HG03354 (cell line): ENCODE measurements at regions not wholly inside any gene's neighbourhood (a gene's known extent, or its start where the extent isn't known, plus 50 kb on each side); places are given as distances from the start of the nearest gene placed in this dataset.

Source experiments
- ATAC-seq: cut with Tn5 transposase; IDR thresholded peaks from one replicate; pipeline ENCODE4 v1.9.1; 2021; ENCODE audit warnings: mild to moderate bottlenecking; ENCODE audit not compliant: unreplicated experiment, poor library complexity, severe bottlenecking

- ATAC-seq: no peak
Measured at GRCh38 chr10:84765656-84766055, 437.3 kb downstream of the CCSER2 start.

- ATAC-seq: no peak
Measured at GRCh38 chr10:84766923-84767322, 438.5 kb downstream of the CCSER2 start.

DNA sequence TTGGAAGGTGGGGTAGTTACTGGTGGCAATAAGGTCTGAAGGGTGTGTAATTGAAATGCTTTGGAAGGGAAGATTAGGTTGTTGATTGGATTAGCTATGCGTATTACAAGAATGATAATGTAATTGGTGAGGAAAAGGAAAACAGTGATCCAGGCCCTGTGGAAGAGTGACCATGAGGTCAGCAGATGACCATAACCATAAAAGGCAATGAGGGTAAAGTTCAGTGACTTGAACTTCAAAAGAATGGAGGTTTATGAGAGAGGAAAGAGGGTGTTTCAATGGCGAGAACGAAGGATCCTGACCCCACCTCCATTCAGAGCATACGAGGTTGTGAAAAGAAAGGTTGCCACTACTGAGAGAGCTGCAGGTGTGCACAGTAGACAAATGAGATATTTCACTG, 439.7 kb downstream of the CCSER2 start:
- ATAC-seq: no peak

- no peak for ATAC-seq
Measured at GRCh38 chr10:84770824-84771223, 442.4 kb downstream of the CCSER2 start.

GRCh38 chr10:84783386-84783785, 455.0 kb downstream of the CCSER2 start:
- ATAC-seq: peak; percentile 88

GRCh38 chr10:84783909-84784308, 455.5 kb downstream of the CCSER2 start:
- ATAC-seq: no peak

- no peak for ATAC-seq
Measured at GRCh38 chr10:84784749-84785148, 456.4 kb downstream of the CCSER2 start.

- no peak for ATAC-seq
Measured at GRCh38 chr10:84789026-84789425, 460.6 kb downstream of the CCSER2 start.

- no peak for ATAC-seq
Measured at GRCh38 chr10:84798312-84798711, 469.9 kb downstream of the CCSER2 start.

GRCh38 chr10:84801156-84801555, 472.8 kb downstream of the CCSER2 start:
- no peak for ATAC-seq

GRCh38 chr10:84801916-84802315, 473.5 kb downstream of the CCSER2 start:
- no peak for ATAC-seq

- no peak for ATAC-seq
Measured at GRCh38 chr10:84805149-84805548, 476.8 kb downstream of the CCSER2 start.

GRCh38 chr10:84811113-84811512, 482.7 kb downstream of the CCSER2 start:
- ATAC-seq: no peak

- ATAC-seq: no peak
Measured at GRCh38 chr10:84818961-84819360, 490.6 kb downstream of the CCSER2 start.

DNA sequence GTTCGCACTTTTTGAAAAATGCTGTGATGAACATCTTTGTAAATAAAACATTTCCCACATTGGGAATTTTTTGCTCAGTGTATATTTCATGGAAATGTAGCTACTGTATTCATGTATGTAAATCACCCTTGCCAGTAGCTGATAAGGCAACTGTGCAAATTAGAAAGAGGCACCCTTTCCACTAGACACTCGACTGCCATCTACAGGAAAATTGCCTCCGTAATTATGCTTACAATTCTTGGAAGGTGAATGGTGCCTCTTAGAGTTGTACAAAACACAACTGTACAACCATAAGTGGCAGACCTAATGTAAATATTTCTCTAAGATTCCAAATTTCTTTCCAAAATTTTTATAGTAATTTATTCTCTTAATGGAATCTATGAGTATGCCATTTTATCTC, 491.7 kb downstream of the CCSER2 start:
- no peak for ATAC-seq

- ATAC-seq: no peak
Measured at GRCh38 chr10:84820596-84820995, 492.2 kb downstream of the CCSER2 start.

- no peak for ATAC-seq
Measured at GRCh38 chr10:84822931-84823630, 494.7 kb downstream of the CCSER2 start.

GRCh38 chr10:84824525-84824924, 496.1 kb downstream of the CCSER2 start:
- ATAC-seq: no peak

GRCh38 chr10:84825330-84825729, 496.9 kb downstream of the CCSER2 start:
- no peak for ATAC-seq

GRCh38 chr10:84826704-84827103, 498.3 kb downstream of the CCSER2 start:
- no peak for ATAC-seq

DNA sequence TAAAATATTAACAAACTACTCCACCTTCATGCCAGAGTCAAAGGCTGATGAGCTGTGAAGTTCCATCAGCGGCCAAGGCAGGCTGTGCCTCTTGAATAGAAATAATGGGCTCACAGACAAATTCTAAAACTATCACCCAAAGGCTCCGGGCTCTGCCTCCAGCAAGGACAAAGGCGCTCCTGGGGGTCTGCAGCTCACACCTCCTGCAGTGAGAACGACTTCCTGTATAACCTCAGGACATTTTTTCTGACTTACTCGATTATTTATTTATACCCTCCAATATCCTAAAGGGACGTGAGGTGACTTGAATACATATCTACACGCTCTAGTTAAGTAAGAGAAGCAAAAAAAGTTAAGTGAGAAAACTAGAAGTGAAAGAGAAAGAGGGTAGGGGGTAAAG, 500.7 kb downstream of the CCSER2 start:
- no peak for ATAC-seq
